ENCODE measurements at regions not wholly inside any gene's neighbourhood (a gene's known extent, or its start where the extent isn't known, plus 50 kb on each side); places are given as distances from the start of the nearest gene placed in this dataset.

- TF ChIP-seq EP300 (IDR thresholded peaks at IDR 0.05) (no peak), POLR2A (IDR thresholded peaks at IDR 0.05) (no peak), POLR2AphosphoS5 (IDR thresholded peaks at IDR 0.05) (no peak)
- TF ChIP-seq, protein P1, sequence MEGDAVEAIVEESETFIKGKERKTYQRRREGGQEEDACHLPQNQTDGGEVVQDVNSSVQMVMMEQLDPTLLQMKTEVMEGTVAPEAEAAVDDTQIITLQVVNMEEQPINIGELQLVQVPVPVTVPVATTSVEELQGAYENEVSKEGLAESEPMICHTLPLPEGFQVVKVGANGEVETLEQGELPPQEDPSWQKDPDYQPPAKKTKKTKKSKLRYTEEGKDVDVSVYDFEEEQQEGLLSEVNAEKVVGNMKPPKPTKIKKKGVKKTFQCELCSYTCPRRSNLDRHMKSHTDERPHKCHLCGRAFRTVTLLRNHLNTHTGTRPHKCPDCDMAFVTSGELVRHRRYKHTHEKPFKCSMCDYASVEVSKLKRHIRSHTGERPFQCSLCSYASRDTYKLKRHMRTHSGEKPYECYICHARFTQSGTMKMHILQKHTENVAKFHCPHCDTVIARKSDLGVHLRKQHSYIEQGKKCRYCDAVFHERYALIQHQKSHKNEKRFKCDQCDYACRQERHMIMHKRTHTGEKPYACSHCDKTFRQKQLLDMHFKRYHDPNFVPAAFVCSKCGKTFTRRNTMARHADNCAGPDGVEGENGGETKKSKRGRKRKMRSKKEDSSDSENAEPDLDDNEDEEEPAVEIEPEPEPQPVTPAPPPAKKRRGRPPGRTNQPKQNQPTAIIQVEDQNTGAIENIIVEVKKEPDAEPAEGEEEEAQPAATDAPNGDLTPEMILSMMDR (IDR thresholded peaks at IDR 0.05) = no peak
- DNase-seq = peak in 1 of 2 donors; percentile 54
- Histone ChIP-seq H3K27me3 (peaks cover 0 to 39% (median 0%) of the 10 kb centered on the region in 3 donors), H3K36me3 (no peaks in the 10 kb centered on the region), H3K27ac (no peak overlapping the region), H3K9me3 (no peaks in the 10 kb centered on the region), H3K4me1 (peaks cover 0 to 4% (median 0%) of the 10 kb centered on the region in 4 donors), H3K4me3 (no peak overlapping the region)
- intact Hi-C loops (cut with DNase I; ENCODE audit: low total_unique reads) = no loop called here
- WGBS, 5 donors = 30 to 34% (median 32%) methylated on average over 23 of the region's 23 CpGs
Measured at GRCh38 chr18:77671456-77672167, 422.0 kb downstream of the GALR1 start.

DNA sequence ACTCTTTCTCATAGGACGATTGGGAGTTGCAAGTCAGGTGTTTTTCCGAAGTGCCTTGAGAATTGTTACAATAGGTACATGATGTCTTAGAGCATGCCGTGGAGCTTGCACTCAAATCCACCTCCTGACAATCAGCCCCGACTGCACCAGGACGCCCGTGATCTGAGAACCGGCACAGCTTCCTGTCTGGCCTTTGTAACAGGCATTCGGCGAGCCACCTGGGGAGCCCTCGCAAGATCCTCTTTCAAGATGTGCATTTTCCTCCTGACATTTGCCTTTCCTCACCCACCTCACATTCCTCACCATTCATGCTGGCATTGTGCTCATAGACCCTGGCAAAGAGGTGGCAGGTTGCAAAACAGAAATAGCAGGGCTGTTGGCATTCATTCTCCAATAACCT, 427.3 kb downstream of the GALR1 start:
- WGBS, 5 donors = 17 to 28% (median 20%) methylated on average over 10 of the region's 10 CpGs
- H3K27ac ChIP-seq = no peak overlapping the region
- TF ChIP-seq POLR2AphosphoS5 (IDR thresholded peaks at IDR 0.05) = no peak
- TF ChIP-seq, protein P1 (IDR thresholded peaks at IDR 0.05) = no peak
- DNase-seq = no peak
- H3K4me3 ChIP-seq = no peak overlapping the region
- intact Hi-C loops (cut with DNase I; ENCODE audit: low total_unique reads) = no loop called here
- peaks cover 0 to 18% (median 0%) of the 10 kb centered on the region in 3 donors for H3K27me3 ChIP-seq
- H3K4me1 ChIP-seq = peaks cover 0 to 5% (median 0%) of the 10 kb centered on the region in 4 donors
- H3K36me3 ChIP-seq = no peaks in the 10 kb centered on the region
- H3K9me3 ChIP-seq = no peaks in the 10 kb centered on the region

GRCh38 chr18:77677536-77677935, 427.9 kb downstream of the GALR1 start:
- 61 to 73% (median 66%) methylated on average over 6 of the region's 6 CpGs for WGBS, 5 donors
- Histone ChIP-seq H3K27me3 (peaks cover 0 to 11% (median 0%) of the 10 kb centered on the region in 3 donors), H3K4me1 (peaks cover 0 to 5% (median 0%) of the 10 kb centered on the region in 4 donors), H3K27ac (no peak overlapping the region), H3K4me3 (no peak overlapping the region), H3K9me3 (no peaks in the 10 kb centered on the region), H3K36me3 (no peaks in the 10 kb centered on the region)
- TF ChIP-seq POLR2A (IDR thresholded peaks at IDR 0.05) = no peak
- TF ChIP-seq, protein P1 (IDR thresholded peaks at IDR 0.05) = no peak
- TF ChIP-seq POLR2AphosphoS5 (IDR thresholded peaks at IDR 0.05) = no peak
- TF ChIP-seq EP300 (IDR thresholded peaks at IDR 0.05) = no peak
- intact Hi-C loops (cut with DNase I; ENCODE audit: low total_unique reads) = no loop called here
- no peak for DNase-seq

DNA sequence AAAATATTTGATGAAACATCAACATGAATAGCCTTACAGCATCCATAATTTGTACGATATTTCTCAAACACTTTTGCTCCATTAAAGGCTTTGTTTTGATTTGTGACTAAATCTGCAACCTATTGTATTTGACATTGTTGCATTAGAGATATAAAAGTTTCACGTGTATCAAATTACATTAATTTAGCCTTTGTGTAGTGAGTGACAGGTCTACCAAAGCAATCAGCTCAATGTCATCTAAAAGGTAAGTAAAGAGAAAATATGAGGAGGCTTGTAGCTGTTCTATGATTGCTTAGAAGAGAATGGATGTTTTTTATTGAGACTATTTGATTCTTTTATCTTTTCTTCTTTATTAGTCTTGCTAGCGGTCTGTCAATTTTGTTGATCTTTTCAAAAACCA, 430.2 kb downstream of the GALR1 start:
- intact Hi-C loops (cut with DNase I; ENCODE audit: low total_unique reads) = no loop called here
- WGBS, 5 donors = 53 to 67% (median 65%) methylated on average over 3 of the region's 3 CpGs
- TF ChIP-seq POLR2A (IDR thresholded peaks at IDR 0.05) = no peak
- TF ChIP-seq POLR2AphosphoS5 (IDR thresholded peaks at IDR 0.05) = no peak
- TF ChIP-seq, protein P1 (IDR thresholded peaks at IDR 0.05) = no peak
- TF ChIP-seq EP300 (IDR thresholded peaks at IDR 0.05) = no peak
- Histone ChIP-seq H3K27ac (no peak overlapping the region), H3K9me3 (no peaks in the 10 kb centered on the region), H3K4me3 (no peak overlapping the region), H3K36me3 (no peaks in the 10 kb centered on the region), H3K4me1 (peaks cover 0 to 5% (median 0%) of the 10 kb centered on the region in 4 donors), H3K27me3 (no peaks in the 10 kb centered on the region)
- no peak for DNase-seq
